ENCODE measurements at regions not wholly inside any gene's neighbourhood (a gene's known extent, or its start where the extent isn't known, plus 50 kb on each side); places are given as distances from the start of the nearest gene placed in this dataset.

DNA sequence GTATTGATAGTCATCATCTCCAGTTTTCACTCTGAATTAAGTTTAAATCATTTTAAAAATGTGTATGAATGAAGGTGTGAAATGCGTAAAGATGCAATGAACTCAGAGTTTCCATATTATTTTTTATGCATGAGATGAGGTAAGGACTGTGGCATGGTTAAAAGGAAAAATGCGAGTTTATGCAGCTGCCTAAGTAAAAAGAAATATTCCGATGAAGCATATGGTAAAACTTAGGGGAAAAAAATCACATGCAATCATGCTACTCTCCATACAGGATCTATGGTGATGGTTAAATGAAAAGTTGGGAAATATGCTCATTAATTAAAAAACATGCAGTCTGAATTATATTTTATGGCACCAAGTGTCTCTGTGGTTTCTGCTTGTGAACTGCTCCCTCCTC, 77.5 kb upstream of the SP8 start:
- Histone ChIP-seq H3K36me3 (ENCODE audit: control insufficient read depth, insufficient read depth, low read length) (no peaks in the 10 kb centered on the region), H3K4me3 (ENCODE audit: low read depth, low read length) (no peak overlapping the region), H3K27me3 (ENCODE audit: control insufficient read depth, insufficient read depth, low read length) (no peaks in the 10 kb centered on the region)
- no peak for DNase-seq (ENCODE audit: low read depth)
- TF ChIP-seq, protein P1, sequence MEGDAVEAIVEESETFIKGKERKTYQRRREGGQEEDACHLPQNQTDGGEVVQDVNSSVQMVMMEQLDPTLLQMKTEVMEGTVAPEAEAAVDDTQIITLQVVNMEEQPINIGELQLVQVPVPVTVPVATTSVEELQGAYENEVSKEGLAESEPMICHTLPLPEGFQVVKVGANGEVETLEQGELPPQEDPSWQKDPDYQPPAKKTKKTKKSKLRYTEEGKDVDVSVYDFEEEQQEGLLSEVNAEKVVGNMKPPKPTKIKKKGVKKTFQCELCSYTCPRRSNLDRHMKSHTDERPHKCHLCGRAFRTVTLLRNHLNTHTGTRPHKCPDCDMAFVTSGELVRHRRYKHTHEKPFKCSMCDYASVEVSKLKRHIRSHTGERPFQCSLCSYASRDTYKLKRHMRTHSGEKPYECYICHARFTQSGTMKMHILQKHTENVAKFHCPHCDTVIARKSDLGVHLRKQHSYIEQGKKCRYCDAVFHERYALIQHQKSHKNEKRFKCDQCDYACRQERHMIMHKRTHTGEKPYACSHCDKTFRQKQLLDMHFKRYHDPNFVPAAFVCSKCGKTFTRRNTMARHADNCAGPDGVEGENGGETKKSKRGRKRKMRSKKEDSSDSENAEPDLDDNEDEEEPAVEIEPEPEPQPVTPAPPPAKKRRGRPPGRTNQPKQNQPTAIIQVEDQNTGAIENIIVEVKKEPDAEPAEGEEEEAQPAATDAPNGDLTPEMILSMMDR (IDR thresholded peaks at IDR 0.05; ENCODE audit: insufficient read depth, low read length, poor library complexity, severe bottlenecking): no peak

- TF ChIP-seq, protein P1 (IDR thresholded peaks at IDR 0.05; ENCODE audit: insufficient read depth, low read length, poor library complexity, severe bottlenecking): no peak
- no peaks in the 10 kb centered on the region for H3K27me3 ChIP-seq (ENCODE audit: control insufficient read depth, insufficient read depth, low read length)
- no peak for DNase-seq (ENCODE audit: low read depth)
- no peaks in the 10 kb centered on the region for H3K36me3 ChIP-seq (ENCODE audit: control insufficient read depth, insufficient read depth, low read length)
- H3K4me3 ChIP-seq (ENCODE audit: low read depth, low read length): no peak overlapping the region
Observed at GRCh38 chr7:20865684-20866083, 79.0 kb upstream of the SP8 start.

- Histone ChIP-seq H3K36me3 (ENCODE audit: control insufficient read depth, insufficient read depth, low read length) (no peaks in the 10 kb centered on the region), H3K4me3 (ENCODE audit: low read depth, low read length) (no peak overlapping the region), H3K27me3 (ENCODE audit: control insufficient read depth, insufficient read depth, low read length) (no peaks in the 10 kb centered on the region)
- TF ChIP-seq, protein P1 (IDR thresholded peaks at IDR 0.05; ENCODE audit: insufficient read depth, low read length, poor library complexity, severe bottlenecking): no peak
- no peak for DNase-seq (ENCODE audit: low read depth)
Observed at GRCh38 chr7:20870977-20871376, 84.3 kb upstream of the SP8 start.

DNA sequence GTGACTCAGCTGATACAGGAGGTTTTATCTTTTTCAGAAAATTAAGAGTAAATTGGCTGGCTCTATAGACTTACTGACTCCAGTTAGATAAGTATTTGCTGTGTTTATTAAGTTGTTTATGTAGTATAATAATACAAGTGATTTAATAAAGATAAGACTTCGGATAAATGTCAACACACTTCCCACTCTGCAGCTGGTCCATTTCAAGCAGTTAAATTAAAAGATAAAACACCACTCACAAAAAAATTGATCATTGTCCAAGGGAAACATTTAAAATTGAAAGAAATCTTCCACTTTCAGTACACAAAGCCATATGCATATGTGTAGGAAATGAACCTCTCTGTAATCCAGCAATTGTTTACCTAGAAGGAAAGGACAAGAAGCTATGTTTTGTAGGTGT, 106.1 kb upstream of the SP8 start:
- TF ChIP-seq, protein P1 (IDR thresholded peaks at IDR 0.05; ENCODE audit: insufficient read depth, low read length, poor library complexity, severe bottlenecking): no peak
- no peak for DNase-seq (ENCODE audit: low read depth)
- Histone ChIP-seq H3K36me3 (ENCODE audit: control insufficient read depth, insufficient read depth, low read length) (no peaks in the 10 kb centered on the region), H3K27me3 (ENCODE audit: control insufficient read depth, insufficient read depth, low read length) (no peaks in the 10 kb centered on the region), H3K4me3 (ENCODE audit: low read depth, low read length) (no peak overlapping the region)

GRCh38 chr7:20894806-20895205, 108.1 kb upstream of the SP8 start:
- TF ChIP-seq, protein P1 (IDR thresholded peaks at IDR 0.05; ENCODE audit: insufficient read depth, low read length, poor library complexity, severe bottlenecking): no peak
- H3K27me3 ChIP-seq (ENCODE audit: control insufficient read depth, insufficient read depth, low read length): no peaks in the 10 kb centered on the region
- DNase-seq (ENCODE audit: low read depth): no peak
- H3K36me3 ChIP-seq (ENCODE audit: control insufficient read depth, insufficient read depth, low read length): no peaks in the 10 kb centered on the region
- no peak overlapping the region for H3K4me3 ChIP-seq (ENCODE audit: low read depth, low read length)

DNA sequence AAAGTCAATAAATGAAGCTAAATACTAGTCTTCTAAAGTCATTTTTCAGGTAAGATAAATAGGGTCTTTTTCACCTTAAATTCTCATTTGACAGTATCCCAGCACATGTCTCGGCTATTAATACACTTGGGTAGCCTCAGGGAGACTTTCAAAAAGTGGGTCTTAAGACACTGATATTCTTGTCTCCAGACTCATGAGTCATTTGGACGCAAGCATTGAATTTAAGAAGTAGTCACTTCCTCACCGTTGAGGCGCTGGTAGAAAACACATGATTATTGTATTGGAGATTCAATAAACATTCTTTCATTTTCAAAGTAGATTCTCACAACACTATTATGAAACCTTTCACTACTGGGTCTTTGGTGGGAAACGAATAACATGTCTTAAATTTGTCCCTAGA, 108.9 kb upstream of the SP8 start:
- H3K4me3 ChIP-seq (ENCODE audit: low read depth, low read length): no peak overlapping the region
- TF ChIP-seq, protein P1 (IDR thresholded peaks at IDR 0.05; ENCODE audit: insufficient read depth, low read length, poor library complexity, severe bottlenecking): no peak
- no peaks in the 10 kb centered on the region for H3K36me3 ChIP-seq (ENCODE audit: control insufficient read depth, insufficient read depth, low read length)
- no peaks in the 10 kb centered on the region for H3K27me3 ChIP-seq (ENCODE audit: control insufficient read depth, insufficient read depth, low read length)
- no peak for DNase-seq (ENCODE audit: low read depth)
